ENCODE measurements at regions not wholly inside any gene's neighbourhood (a gene's known extent, or its start where the extent isn't known, plus 50 kb on each side); places are given as distances from the start of the nearest gene placed in this dataset.

DNA sequence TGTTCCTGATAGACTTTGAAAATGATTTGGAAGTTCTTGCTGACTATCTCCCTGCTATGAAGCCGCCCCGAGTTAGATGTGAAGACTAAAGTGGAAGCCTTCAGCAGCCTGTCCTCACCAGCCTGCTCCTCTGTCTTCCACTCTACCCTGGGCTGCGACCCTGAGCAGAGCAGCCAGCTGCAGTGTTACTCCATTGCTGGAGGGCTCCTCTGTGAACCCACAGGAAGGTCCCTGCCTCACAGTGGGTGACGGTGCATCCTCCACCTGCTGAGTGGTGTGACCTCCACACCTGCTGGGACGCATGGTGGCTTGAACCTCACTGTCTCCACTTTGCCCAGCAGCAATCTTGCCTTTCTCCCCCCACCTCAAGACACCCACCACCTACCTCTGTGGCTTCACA is 116.4 kb downstream of the IRS2 start:
- no peak for DNase-seq (ENCODE audit: extremely low spot score in 2 of 2)
- Histone ChIP-seq H3K27ac (no peak overlapping the region), H3K27me3 (no peaks in the 10 kb centered on the region), H3K4me3 (no peak overlapping the region), H3K9me3 (no peaks in the 10 kb centered on the region), H3K4me1 (no peaks in the 10 kb centered on the region), H3K36me3 (no peaks in the 10 kb centered on the region)
- intact Hi-C loops (cut with DNase I), result no loop called here
- TF ChIP-seq POLR2AphosphoS5 (IDR thresholded peaks at IDR 0.05; ENCODE audit: insufficient read depth in 1 of 2, low read depth in 1 of 2), result no peak
- no peak for TF ChIP-seq POLR2A (IDR thresholded peaks at IDR 0.05)
- TF ChIP-seq, protein P1, sequence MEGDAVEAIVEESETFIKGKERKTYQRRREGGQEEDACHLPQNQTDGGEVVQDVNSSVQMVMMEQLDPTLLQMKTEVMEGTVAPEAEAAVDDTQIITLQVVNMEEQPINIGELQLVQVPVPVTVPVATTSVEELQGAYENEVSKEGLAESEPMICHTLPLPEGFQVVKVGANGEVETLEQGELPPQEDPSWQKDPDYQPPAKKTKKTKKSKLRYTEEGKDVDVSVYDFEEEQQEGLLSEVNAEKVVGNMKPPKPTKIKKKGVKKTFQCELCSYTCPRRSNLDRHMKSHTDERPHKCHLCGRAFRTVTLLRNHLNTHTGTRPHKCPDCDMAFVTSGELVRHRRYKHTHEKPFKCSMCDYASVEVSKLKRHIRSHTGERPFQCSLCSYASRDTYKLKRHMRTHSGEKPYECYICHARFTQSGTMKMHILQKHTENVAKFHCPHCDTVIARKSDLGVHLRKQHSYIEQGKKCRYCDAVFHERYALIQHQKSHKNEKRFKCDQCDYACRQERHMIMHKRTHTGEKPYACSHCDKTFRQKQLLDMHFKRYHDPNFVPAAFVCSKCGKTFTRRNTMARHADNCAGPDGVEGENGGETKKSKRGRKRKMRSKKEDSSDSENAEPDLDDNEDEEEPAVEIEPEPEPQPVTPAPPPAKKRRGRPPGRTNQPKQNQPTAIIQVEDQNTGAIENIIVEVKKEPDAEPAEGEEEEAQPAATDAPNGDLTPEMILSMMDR (IDR thresholded peaks at IDR 0.05), result no peak

DNA sequence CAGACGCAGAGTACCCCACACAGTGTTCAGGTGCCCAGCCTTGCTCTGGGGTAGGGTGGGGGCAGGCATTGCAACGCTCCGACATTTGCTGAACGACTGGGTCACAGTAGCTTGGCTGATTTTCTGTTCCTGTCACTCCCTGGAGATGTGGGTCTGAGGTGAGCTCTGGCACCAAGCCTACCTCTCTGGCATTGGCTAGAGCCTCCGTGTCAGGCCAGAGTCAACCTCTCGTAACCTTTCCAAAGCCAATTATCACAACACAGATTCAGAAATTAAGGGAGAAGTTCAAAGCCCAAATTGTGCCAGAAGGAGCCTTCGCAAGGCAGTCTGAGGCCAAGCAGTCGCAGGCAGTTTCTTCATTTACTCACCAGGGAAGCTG is 117.2 kb downstream of the IRS2 start:
- Histone ChIP-seq H3K9me3 (no peaks in the 10 kb centered on the region), H3K36me3 (no peaks in the 10 kb centered on the region), H3K4me3 (no peak overlapping the region), H3K4me1 (no peaks in the 10 kb centered on the region), H3K27me3 (no peaks in the 10 kb centered on the region), H3K27ac (no peak overlapping the region)
- intact Hi-C loops (cut with DNase I), result no loop called here
- DNase-seq (ENCODE audit: extremely low spot score in 2 of 2), result no peak
- TF ChIP-seq POLR2A (IDR thresholded peaks at IDR 0.05) (no peak), POLR2AphosphoS5 (IDR thresholded peaks at IDR 0.05; ENCODE audit: insufficient read depth in 1 of 2, low read depth in 1 of 2) (no peak)
- TF ChIP-seq, protein P1 (IDR thresholded peaks at IDR 0.05), result no peak

DNA sequence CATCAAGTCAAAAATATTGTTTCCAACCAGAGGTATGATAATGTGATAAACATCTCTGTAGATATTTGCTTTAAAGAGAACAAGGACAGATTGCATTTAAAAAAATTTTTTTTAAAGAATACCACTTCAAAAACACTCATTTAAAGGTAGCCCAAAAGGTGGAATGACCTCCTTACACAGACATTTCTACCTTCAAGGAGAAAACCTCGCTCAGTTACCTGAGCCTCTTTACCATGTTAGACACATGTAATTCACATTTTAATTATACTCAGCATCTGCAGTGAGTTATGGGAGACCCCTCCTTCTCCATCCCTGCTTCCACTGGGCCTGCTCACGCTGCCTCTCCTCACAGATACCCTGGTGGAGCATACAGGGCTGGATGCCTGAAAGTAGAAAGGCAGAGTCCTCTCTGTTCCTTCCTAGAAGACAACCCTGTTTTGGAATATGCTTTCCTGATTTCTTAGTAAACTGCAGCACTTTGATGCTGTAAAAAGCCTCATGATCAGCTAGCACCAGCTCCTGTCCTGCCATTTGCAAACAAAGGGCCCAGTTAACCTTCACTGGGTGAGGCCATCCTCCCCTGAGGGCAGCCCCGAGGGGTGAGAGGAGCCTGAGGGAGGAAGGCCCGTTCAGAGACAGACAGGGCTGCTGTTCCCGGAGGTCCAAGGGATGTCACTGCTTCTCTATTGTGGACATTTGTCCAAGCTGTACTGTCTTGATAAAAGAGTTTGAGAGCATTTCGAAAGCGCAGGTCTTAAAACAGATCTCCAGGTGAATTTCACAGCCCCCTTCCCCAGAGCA is 117.8 kb downstream of the IRS2 start:
- no peak overlapping the region for H3K4me3 ChIP-seq
- H3K4me1 ChIP-seq, result no peaks in the 10 kb centered on the region
- TF ChIP-seq, protein P1 (IDR thresholded peaks at IDR 0.05), result no peak
- TF ChIP-seq POLR2AphosphoS5 (IDR thresholded peaks at IDR 0.05; ENCODE audit: insufficient read depth in 1 of 2, low read depth in 1 of 2) (no peak), POLR2A (IDR thresholded peaks at IDR 0.05) (no peak)
- DNase-seq (ENCODE audit: extremely low spot score in 2 of 2), result no peak
- no peaks in the 10 kb centered on the region for H3K27me3 ChIP-seq
- no peaks in the 10 kb centered on the region for H3K36me3 ChIP-seq
- H3K27ac ChIP-seq, result no peak overlapping the region
- intact Hi-C loops (cut with DNase I), result no loop called here
- H3K9me3 ChIP-seq, result no peaks in the 10 kb centered on the region

DNA sequence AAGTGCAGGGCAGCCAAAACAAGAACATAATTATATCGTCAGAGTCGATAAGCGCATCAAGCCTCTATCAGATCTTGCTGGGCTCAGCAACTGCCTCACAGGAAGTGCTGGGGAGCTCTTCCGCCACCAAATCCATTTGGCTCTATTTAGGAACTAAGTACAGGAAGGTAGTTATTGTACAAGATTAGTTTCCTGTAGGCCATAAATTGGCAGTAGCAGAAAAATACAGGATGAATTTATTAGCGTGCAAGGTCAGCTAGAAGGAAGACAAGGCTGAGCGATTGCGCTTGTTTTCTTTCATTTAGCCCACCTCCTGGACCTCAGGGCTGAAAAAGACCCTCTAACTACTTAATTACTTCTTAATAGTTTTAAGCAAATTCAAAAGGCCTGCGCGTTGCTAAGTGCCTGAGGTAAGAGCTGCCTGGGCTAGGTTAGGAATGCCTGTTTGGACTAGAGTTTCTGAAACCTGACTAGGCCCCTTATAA is 118.5 kb downstream of the IRS2 start:
- intact Hi-C loops (cut with DNase I), result no loop called here
- H3K4me1 ChIP-seq, result no peaks in the 10 kb centered on the region
- no peaks in the 10 kb centered on the region for H3K36me3 ChIP-seq
- no peaks in the 10 kb centered on the region for H3K27me3 ChIP-seq
- no peak overlapping the region for H3K27ac ChIP-seq
- TF ChIP-seq POLR2AphosphoS5 (IDR thresholded peaks at IDR 0.05; ENCODE audit: insufficient read depth in 1 of 2, low read depth in 1 of 2), result no peak
- TF ChIP-seq, protein P1 (IDR thresholded peaks at IDR 0.05), result no peak
- no peak for TF ChIP-seq POLR2A (IDR thresholded peaks at IDR 0.05)
- no peaks in the 10 kb centered on the region for H3K9me3 ChIP-seq
- no peak overlapping the region for H3K4me3 ChIP-seq
- no peak for DNase-seq (ENCODE audit: extremely low spot score in 2 of 2)

DNA sequence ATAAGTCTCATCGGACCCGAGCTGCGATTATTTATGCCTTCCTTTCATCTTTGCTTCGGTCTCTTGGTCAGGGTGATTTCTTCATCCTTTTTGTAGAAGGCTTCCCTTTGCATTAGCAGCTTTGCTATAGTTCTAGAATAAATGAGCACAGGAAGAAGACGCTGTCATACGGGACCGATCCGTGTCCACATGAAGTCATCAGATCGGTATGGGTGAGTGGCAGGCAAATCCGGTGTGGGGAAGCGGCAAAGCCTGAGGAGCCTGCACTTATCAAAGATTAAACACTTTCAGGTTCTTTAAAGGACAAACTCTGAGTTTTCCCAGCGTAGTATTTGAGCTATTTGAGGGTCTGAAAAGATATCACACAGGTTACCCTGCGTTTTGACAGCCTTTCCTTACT is 119.3 kb downstream of the IRS2 start:
- no peaks in the 10 kb centered on the region for H3K4me1 ChIP-seq
- H3K27me3 ChIP-seq, result no peaks in the 10 kb centered on the region
- no peak for TF ChIP-seq POLR2AphosphoS5 (IDR thresholded peaks at IDR 0.05; ENCODE audit: insufficient read depth in 1 of 2, low read depth in 1 of 2)
- no peak for TF ChIP-seq POLR2A (IDR thresholded peaks at IDR 0.05)
- TF ChIP-seq, protein P1 (IDR thresholded peaks at IDR 0.05), result no peak
- H3K9me3 ChIP-seq, result no peaks in the 10 kb centered on the region
- intact Hi-C loops (cut with DNase I), result no loop called here
- no peaks in the 10 kb centered on the region for H3K36me3 ChIP-seq
- no peak overlapping the region for H3K27ac ChIP-seq
- DNase-seq (ENCODE audit: extremely low spot score in 2 of 2), result no peak
- H3K4me3 ChIP-seq, result no peak overlapping the region

Measured in vagina (tissue), 2 donors.